ENCODE measurements at regions not wholly inside any gene's neighbourhood (a gene's known extent, or its start where the extent isn't known, plus 50 kb on each side); places are given as distances from the start of the nearest gene placed in this dataset.

DNA sequence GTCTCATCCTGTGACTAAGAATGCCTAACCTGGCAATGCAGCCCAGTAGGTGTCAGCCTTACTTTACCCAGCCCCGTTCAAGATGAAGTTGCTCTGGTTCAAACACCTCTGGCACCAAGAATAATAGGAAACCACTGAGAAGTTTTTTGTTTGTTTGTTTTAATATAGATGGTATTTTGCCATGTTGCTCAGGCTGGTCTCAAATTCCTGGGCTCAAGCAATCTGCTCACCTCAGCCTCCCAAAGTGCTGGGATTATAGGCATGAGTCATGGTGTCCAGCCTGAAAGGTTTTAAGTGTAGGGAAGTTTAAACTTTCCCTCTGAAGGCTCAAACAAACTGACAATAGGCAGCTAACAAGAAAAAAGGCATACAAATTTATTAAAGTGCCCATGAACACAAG is 51.2 kb upstream of the ABCC4 start:
- DNase-seq (ENCODE audit: low read depth, low spot score): no peak
- Histone ChIP-seq H3K9ac (ENCODE audit: insufficient read length, low read depth) (no peak overlapping the region), H3K9me3 (ENCODE audit: insufficient read depth, low read length) (no peaks in the 10 kb centered on the region), H3K4me1 (ENCODE audit: insufficient read depth, insufficient read length) (no peaks in the 10 kb centered on the region), H3K27me3 (ENCODE audit: insufficient read depth, insufficient read length) (no peaks in the 10 kb centered on the region), H3K36me3 (ENCODE audit: insufficient read depth, insufficient read length, low read length) (no peaks in the 10 kb centered on the region), H3K4me3 (ENCODE audit: insufficient read length, low read depth) (no peak overlapping the region)
- TF ChIP-seq YY1 (IDR thresholded peaks at IDR 0.05; ENCODE audit: insufficient read depth, insufficient read length) (no peak), SUZ12 (IDR thresholded peaks at IDR 0.05; ENCODE audit: extremely low read depth, insufficient read depth, insufficient read length) (no peak), ZNF274 (IDR thresholded peaks at IDR 0.05; ENCODE audit: low read depth, low read length) (no peak)

DNA sequence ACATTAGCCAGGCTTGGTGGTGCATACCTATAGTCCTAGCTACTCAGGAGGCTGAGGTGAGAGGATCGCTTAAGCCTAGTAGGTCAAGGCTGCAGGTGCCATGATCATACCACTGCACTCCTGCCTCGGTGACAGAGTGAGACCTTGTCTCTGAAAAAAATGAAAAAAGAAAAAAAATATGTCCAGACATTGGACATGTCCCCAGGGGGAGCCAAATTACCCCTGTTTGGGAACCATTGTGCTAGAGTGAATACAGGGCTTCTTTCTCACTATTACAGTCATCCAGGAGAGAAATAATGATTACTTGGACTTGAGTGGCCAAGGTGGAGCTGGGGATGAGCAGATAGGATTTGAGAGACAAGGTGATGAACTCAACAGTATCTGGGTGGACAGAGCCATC is 52.9 kb upstream of the ABCC4 start:
- Histone ChIP-seq H3K4me1 (ENCODE audit: insufficient read depth, insufficient read length) (no peaks in the 10 kb centered on the region), H3K9me3 (ENCODE audit: insufficient read depth, low read length) (no peaks in the 10 kb centered on the region), H3K9ac (ENCODE audit: insufficient read length, low read depth) (no peak overlapping the region), H3K36me3 (ENCODE audit: insufficient read depth, insufficient read length, low read length) (no peaks in the 10 kb centered on the region), H3K27me3 (ENCODE audit: insufficient read depth, insufficient read length) (no peaks in the 10 kb centered on the region), H3K4me3 (ENCODE audit: insufficient read length, low read depth) (no peak overlapping the region)
- TF ChIP-seq ZNF274 (IDR thresholded peaks at IDR 0.05; ENCODE audit: low read depth, low read length): no peak
- DNase-seq (ENCODE audit: low read depth, low spot score): no peak

DNA sequence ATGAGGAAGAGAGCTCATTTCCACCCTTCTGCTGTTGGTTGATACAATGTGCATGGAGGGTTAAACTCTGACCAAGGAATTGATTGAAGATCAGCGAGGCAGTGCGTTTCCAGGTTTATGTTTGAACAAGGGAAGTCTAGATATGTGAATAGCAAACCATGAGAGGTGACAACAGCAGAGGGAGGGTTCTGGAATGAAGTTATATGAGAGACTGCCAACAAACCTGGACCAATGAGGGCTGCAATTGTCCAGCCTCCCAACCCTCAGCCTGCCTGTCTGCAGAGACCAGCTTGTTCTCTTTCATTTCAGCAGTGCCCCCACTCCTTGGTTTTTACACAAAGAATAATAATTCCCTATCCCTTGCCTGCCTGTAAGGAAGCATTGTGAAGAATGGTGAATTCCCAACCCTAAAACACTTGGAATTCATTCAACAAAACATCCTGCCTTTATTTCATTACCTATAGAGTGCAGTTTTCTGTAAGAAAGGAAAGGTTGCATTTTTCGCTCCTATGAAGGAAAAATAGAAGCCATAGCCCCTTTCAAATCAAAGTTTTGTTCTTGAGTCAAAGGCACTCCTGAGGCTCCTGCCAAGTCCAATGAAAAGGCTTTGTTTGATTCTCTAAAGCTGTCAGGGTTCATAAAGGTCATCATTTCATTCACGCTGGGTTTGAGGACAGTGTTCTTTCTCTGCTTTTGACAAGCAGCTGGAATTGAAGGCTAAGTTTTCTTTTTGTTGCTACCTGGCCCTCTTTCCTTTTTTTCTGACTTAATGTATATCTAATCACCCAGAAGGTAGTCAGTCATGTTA is 53.6 kb upstream of the ABCC4 start:
- Histone ChIP-seq H3K36me3 (ENCODE audit: insufficient read depth, insufficient read length, low read length) (no peaks in the 10 kb centered on the region), H3K9ac (ENCODE audit: insufficient read length, low read depth) (no peak overlapping the region), H3K27me3 (ENCODE audit: insufficient read depth, insufficient read length) (no peaks in the 10 kb centered on the region), H3K4me3 (ENCODE audit: insufficient read length, low read depth) (no peak overlapping the region), H3K4me1 (ENCODE audit: insufficient read depth, insufficient read length) (no peaks in the 10 kb centered on the region), H3K9me3 (ENCODE audit: insufficient read depth, low read length) (no peaks in the 10 kb centered on the region)
- no peak for DNase-seq (ENCODE audit: low read depth, low spot score)
- TF ChIP-seq YY1 (IDR thresholded peaks at IDR 0.05; ENCODE audit: insufficient read depth, insufficient read length) (no peak), SUZ12 (IDR thresholded peaks at IDR 0.05; ENCODE audit: extremely low read depth, insufficient read depth, insufficient read length) (no peak), ZNF274 (IDR thresholded peaks at IDR 0.05; ENCODE audit: low read depth, low read length) (no peak)

DNA sequence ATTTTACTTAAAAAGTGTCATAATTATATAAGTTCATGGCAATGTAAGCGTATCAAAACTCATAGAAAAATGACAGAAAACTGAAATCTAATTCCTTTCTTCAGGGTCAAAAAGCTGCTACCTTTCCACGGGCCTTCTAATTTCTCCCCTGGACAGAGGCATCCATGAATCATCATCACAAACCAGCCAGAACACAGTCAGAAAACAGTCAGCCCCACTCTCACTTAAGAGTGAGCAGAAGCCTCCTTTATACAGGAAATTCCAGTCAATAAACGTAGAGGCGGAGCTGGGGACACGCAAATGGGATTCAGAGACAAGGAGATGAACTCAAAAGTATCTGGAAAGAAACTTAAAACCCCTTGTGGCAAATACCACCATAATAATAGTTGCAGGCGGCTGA is 54.2 kb upstream of the ABCC4 start:
- Histone ChIP-seq H3K9me3 (ENCODE audit: insufficient read depth, low read length) (no peaks in the 10 kb centered on the region), H3K4me3 (ENCODE audit: insufficient read length, low read depth) (no peak overlapping the region), H3K27me3 (ENCODE audit: insufficient read depth, insufficient read length) (no peaks in the 10 kb centered on the region), H3K36me3 (ENCODE audit: insufficient read depth, insufficient read length, low read length) (no peaks in the 10 kb centered on the region), H3K9ac (ENCODE audit: insufficient read length, low read depth) (no peak overlapping the region), H3K4me1 (ENCODE audit: insufficient read depth, insufficient read length) (no peaks in the 10 kb centered on the region)
- no peak for TF ChIP-seq SUZ12 (IDR thresholded peaks at IDR 0.05; ENCODE audit: extremely low read depth, insufficient read depth, insufficient read length)
- TF ChIP-seq YY1 (IDR thresholded peaks at IDR 0.05; ENCODE audit: insufficient read depth, insufficient read length): no peak
- TF ChIP-seq ZNF274 (IDR thresholded peaks at IDR 0.05; ENCODE audit: low read depth, low read length): no peak
- no peak for DNase-seq (ENCODE audit: low read depth, low spot score)

DNA sequence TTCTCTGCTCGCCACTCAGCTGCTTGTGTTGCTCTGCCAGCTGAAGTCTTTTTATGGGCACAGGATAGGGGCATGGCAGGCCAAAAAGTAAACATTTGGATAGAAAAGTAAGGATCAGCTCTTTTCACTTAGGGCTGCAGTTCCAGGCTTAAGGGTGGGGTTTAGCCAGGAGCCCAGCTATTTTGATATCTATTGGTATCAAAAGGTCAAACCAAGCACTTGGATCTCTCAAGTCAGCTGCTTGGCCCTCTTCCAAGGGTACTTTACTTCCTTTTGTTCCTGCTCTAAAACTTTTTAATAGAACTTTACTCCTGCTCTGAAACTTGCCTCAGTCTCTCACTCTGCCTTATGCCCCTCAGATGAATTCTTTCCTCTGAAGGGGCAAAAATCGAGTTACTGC is 55.7 kb upstream of the ABCC4 start:
- H3K36me3 ChIP-seq (ENCODE audit: insufficient read depth, insufficient read length, low read length): no peaks in the 10 kb centered on the region
- TF ChIP-seq ZNF274 (IDR thresholded peaks at IDR 0.05; ENCODE audit: low read depth, low read length): no peak
- TF ChIP-seq SUZ12 (IDR thresholded peaks at IDR 0.05; ENCODE audit: extremely low read depth, insufficient read depth, insufficient read length): no peak
- TF ChIP-seq YY1 (IDR thresholded peaks at IDR 0.05; ENCODE audit: insufficient read depth, insufficient read length): no peak
- no peaks in the 10 kb centered on the region for H3K4me1 ChIP-seq (ENCODE audit: insufficient read depth, insufficient read length)
- H3K9me3 ChIP-seq (ENCODE audit: insufficient read depth, low read length): no peaks in the 10 kb centered on the region
- no peaks in the 10 kb centered on the region for H3K27me3 ChIP-seq (ENCODE audit: insufficient read depth, insufficient read length)
- no peak overlapping the region for H3K9ac ChIP-seq (ENCODE audit: insufficient read length, low read depth)
- H3K4me3 ChIP-seq (ENCODE audit: insufficient read length, low read depth): no peak overlapping the region
- no peak for DNase-seq (ENCODE audit: low read depth, low spot score)

DNA sequence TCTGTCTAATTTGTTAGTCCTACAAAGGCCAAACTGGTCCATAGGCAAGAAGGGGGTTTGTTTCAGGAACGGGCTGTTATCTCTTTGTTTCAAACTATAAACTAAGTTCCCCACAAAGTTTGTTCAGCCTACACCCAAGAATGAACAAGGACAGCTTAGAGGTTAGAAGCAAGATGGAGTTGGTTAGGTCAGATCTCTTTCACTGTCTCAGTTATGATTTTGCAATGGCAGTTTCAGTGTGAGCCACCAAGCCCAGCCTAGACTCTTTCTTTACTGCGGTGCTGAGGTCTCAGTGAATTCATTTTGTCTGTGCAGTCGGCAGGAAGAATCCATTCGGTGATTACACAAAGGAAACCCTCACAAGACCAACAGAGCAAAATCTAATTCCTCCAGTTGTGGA is 56.6 kb upstream of the ABCC4 start:
- DNase-seq (ENCODE audit: low read depth, low spot score): no peak
- Histone ChIP-seq H3K4me1 (ENCODE audit: insufficient read depth, insufficient read length) (no peaks in the 10 kb centered on the region), H3K4me3 (ENCODE audit: insufficient read length, low read depth) (no peak overlapping the region), H3K9me3 (ENCODE audit: insufficient read depth, low read length) (no peaks in the 10 kb centered on the region), H3K9ac (ENCODE audit: insufficient read length, low read depth) (no peak overlapping the region), H3K36me3 (ENCODE audit: insufficient read depth, insufficient read length, low read length) (no peaks in the 10 kb centered on the region), H3K27me3 (ENCODE audit: insufficient read depth, insufficient read length) (no peaks in the 10 kb centered on the region)
- TF ChIP-seq SUZ12 (IDR thresholded peaks at IDR 0.05; ENCODE audit: extremely low read depth, insufficient read depth, insufficient read length) (no peak), ZNF274 (IDR thresholded peaks at IDR 0.05; ENCODE audit: low read depth, low read length) (no peak), YY1 (IDR thresholded peaks at IDR 0.05; ENCODE audit: insufficient read depth, insufficient read length) (no peak)

DNA sequence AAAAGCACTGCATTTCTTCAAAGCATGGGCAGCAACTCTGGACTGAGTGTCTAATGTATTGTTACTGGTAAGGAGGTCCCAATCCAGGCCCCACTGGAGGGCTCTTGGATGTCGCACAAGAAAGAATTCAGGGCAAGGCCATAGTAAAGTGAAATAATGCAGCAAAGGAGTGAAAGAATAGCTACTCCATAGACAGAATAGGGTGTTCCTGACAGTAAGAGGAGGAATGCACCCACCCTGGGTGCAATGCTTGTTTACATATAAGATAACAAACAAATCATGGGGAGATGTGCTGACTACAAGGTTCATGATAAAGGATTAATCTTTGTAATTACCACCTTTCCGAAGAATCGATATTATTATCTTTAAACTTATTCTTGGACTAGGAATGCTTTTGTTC is 58.8 kb upstream of the ABCC4 start:
- no peaks in the 10 kb centered on the region for H3K27me3 ChIP-seq (ENCODE audit: insufficient read depth, insufficient read length)
- no peaks in the 10 kb centered on the region for H3K36me3 ChIP-seq (ENCODE audit: insufficient read depth, insufficient read length, low read length)
- H3K4me3 ChIP-seq (ENCODE audit: insufficient read length, low read depth): no peak overlapping the region
- no peak overlapping the region for H3K9ac ChIP-seq (ENCODE audit: insufficient read length, low read depth)
- H3K9me3 ChIP-seq (ENCODE audit: insufficient read depth, low read length): no peaks in the 10 kb centered on the region
- no peaks in the 10 kb centered on the region for H3K4me1 ChIP-seq (ENCODE audit: insufficient read depth, insufficient read length)
- DNase-seq (ENCODE audit: low read depth, low spot score): no peak
- no peak for TF ChIP-seq SUZ12 (IDR thresholded peaks at IDR 0.05; ENCODE audit: extremely low read depth, insufficient read depth, insufficient read length)
- no peak for TF ChIP-seq ZNF274 (IDR thresholded peaks at IDR 0.05; ENCODE audit: low read depth, low read length)
- TF ChIP-seq YY1 (IDR thresholded peaks at IDR 0.05; ENCODE audit: insufficient read depth, insufficient read length): no peak

Measured in NT2/D1 (cell line).